GM23248 (cell line): ENCODE measurements at regions not wholly inside any gene's neighbourhood (a gene's known extent, or its start where the extent isn't known, plus 50 kb on each side); places are given as distances from the start of the nearest gene placed in this dataset.

Experiments used
- DNase-seq: peaks from one replicate; pipeline ENCODE4 v3.0.0-alpha.2; 2015
- H2AFZ ChIP-seq: fragments of 200-600 bp; sonication (generic); 2 replicates; pipeline ENCODE4 v1.6.1; 2016; ENCODE audit warnings: antibody characterized with exemption
- H3F3A ChIP-seq: fragments of 200-600 bp; sonication (generic); 2 replicates; pipeline ENCODE4 v1.6.1; 2016; ENCODE audit warnings: mild to moderate bottlenecking, antibody characterized with exemption, mixed run types; ENCODE audit not compliant: insufficient read depth
- H3K27ac ChIP-seq: fragments of 200-600 bp; sonication (generic); 2 replicates; pipeline ENCODE4 v1.5.1; 2016; ENCODE audit warnings: mild to moderate bottlenecking
- H3K27me3 ChIP-seq: fragments of 200-600 bp; sonication (generic); replicated peaks from 2 replicates; pipeline ENCODE4 v1.6.1; 2016; ENCODE audit warnings: mild to moderate bottlenecking; ENCODE audit not compliant: insufficient read depth
- H3K36me3 ChIP-seq: fragments of 200-600 bp; sonication (generic); 2 replicates; pipeline ENCODE4 v1.6.1; 2016; ENCODE audit warnings: low read depth, mild to moderate bottlenecking
- H3K4me1 ChIP-seq: fragments of 200-600 bp; sonication (generic); 2 replicates; pipeline ENCODE4 v1.6.1; 2016; ENCODE audit warnings: mild to moderate bottlenecking; ENCODE audit not compliant: insufficient read depth
- H3K4me2 ChIP-seq: fragments of 200-600 bp; sonication (generic); one replicate; pipeline ENCODE4 v1.6.1; 2016; ENCODE audit warnings: mild to moderate bottlenecking; ENCODE audit not compliant: unreplicated experiment
- H3K4me3 ChIP-seq: fragments of 200-600 bp; sonication (generic); 2 replicates; pipeline ENCODE4 v1.5.1; 2016; ENCODE audit warnings: mild to moderate bottlenecking
- H3K79me2 ChIP-seq: fragments of 200-600 bp; sonication (generic); 2 replicates; pipeline ENCODE4 v1.6.1; 2016; ENCODE audit warnings: mild to moderate bottlenecking; ENCODE audit not compliant: insufficient read depth
- H3K9ac ChIP-seq: fragments of 200-600 bp; sonication (generic); 2 replicates; pipeline ENCODE4 v1.6.1; 2016; ENCODE audit warnings: mild to moderate bottlenecking
- H3K9me2 ChIP-seq: fragments of 200-600 bp; sonication (generic); 2 replicates; pipeline ENCODE4 v1.6.1; 2016; ENCODE audit warnings: mixed run types, mild to moderate bottlenecking, moderate library complexity; ENCODE audit not compliant: insufficient read depth
- H3K9me3 ChIP-seq: fragments of 200-600 bp; sonication (generic); one replicate; pipeline ENCODE4 v1.6.1; 2017; ENCODE audit warnings: low read depth
- H4K20me1 ChIP-seq: fragments of 200-600 bp; sonication (generic); 2 replicates; pipeline ENCODE4 v1.6.0; 2016; ENCODE audit not compliant: insufficient read depth
- EZH2 ChIP-seq: fragments of 200-600 bp; sonication (generic); IDR thresholded peaks from 2 replicates; pipeline ENCODE4 v1.6.1; 2018; ENCODE audit warnings: antibody characterized with exemption, mild to moderate bottlenecking; ENCODE audit not compliant: insufficient read depth, poor library complexity, severe bottlenecking
- EZH2phosphoT487 ChIP-seq: fragments of 200-600 bp; sonication (generic); IDR thresholded peaks from 2 replicates; pipeline ENCODE4 v1.6.1; 2018; ENCODE audit warnings: antibody characterized with exemption, moderate library complexity, mild to moderate bottlenecking, low read depth; ENCODE audit not compliant: insufficient read depth
- WGBS, 2 experiments: methylation state at CpG; one replicate each; pipeline ENCODE4 v1.1.6; 2015 to 2017; ENCODE audit warnings: low lambda C conversion rate in 2 of 2, low coverage in 1 of 2; ENCODE audit errors: missing lambda C conversion rate in 2 of 2; 5-methylcytosine and 5-hydroxymethylcytosine counted together
- in situ Hi-C: fragments of 300-500 bp; cut with MboI; formaldehyde crosslinking; loops from 2 replicates; pipeline ENCODE4 v1.15.0; 2020

DNA sequence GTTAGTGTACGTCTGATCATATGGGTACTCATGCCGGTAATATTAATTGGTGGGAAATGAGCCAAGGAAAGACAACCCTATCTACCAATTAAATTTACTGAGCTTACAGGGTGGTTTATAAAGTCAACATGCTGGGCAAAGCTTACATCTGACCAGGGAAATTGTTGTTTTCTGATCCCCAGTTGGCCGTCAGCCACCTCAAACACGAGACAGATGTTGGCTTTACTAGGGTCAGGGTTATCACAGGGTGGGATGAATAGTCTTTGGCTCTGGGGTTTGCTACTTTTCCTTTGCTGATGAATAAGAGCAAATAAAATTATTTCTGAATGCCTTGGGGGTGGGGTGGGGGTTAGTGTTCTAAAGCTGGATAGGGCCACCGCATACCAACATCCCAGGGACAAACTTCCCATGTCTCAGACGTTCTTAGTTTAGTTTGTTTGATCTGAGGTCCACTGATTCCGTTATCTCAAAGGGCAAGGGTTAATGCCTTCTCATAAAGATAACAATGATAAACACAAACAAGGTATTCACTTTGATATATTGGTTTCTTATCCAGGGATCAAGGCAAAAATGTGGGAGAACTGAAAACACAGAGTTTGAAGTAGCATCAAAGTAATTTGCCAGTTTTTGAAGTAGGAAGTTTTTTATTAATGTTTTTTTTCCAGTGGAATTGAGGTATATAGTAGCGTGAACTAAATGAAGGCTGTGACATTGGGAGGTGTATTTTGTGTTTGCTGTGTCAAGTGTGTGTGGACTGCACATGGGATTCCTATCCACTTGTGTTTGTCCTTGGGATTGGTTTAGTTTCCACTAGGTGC, 109.1 kb upstream of the RPS23 start:
- Histone ChIP-seq H3K27ac (no peak overlapping the region), H3K9me3 (no peaks in the 10 kb centered on the region), H2AFZ (no peak overlapping the region), H3K36me3 (no peaks in the 10 kb centered on the region), H3K4me1 (peaks cover 22% of the 10 kb centered on the region), H3K4me2 (no peak overlapping the region), H3K9ac (no peak overlapping the region), H3K79me2 (no peaks in the 10 kb centered on the region), H3K9me2 (no peaks in the 10 kb centered on the region), H3K4me3 (no peak overlapping the region), H3F3A (peaks cover 11% of the 10 kb centered on the region), H4K20me1 (no peaks in the 10 kb centered on the region), H3K27me3 (no peaks in the 10 kb centered on the region)
- TF ChIP-seq EZH2phosphoT487 (no peak), EZH2 (no peak)
- no peak for DNase-seq
- WGBS, 2 experiments: 94 to 96% methylated on average over 8 of the region's 8 CpGs
- in situ Hi-C loops: no loop called here

DNA sequence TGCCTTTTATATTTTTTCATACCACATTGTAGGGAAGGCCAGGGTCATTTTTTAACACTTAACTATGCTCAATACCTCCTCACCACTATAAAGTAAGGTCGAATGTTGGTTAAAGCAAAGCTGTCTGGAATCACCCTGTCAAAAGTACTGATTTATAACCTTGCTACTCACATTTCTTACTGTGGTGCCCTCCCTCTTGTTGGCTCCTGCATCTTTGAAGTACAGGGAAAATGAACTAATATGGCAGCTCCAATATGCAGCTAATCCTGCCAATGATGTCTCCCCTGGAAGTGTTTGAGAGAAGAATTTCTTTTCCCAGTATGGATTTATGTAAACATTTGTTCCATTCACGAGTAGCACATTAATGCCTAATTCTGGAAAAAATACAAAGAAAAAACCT, 108.4 kb upstream of the RPS23 start:
- H3K36me3 ChIP-seq: no peaks in the 10 kb centered on the region
- H3K4me3 ChIP-seq: no peak overlapping the region
- no peak for DNase-seq
- H3F3A ChIP-seq: peaks cover 11% of the 10 kb centered on the region
- no peak for TF ChIP-seq EZH2
- TF ChIP-seq EZH2phosphoT487: no peak
- no peaks in the 10 kb centered on the region for H3K79me2 ChIP-seq
- 56 to 60% methylated on average over 2 of the region's 2 CpGs for WGBS, 2 experiments
- H3K9ac ChIP-seq: no peak overlapping the region
- no peak overlapping the region for H3K4me2 ChIP-seq
- H3K9me3 ChIP-seq: no peaks in the 10 kb centered on the region
- no peaks in the 10 kb centered on the region for H3K27me3 ChIP-seq
- in situ Hi-C loops: no loop called here
- H3K4me1 ChIP-seq: peaks cover 22% of the 10 kb centered on the region
- no peaks in the 10 kb centered on the region for H3K9me2 ChIP-seq
- H4K20me1 ChIP-seq: no peaks in the 10 kb centered on the region
- H3K27ac ChIP-seq: no peak overlapping the region
- H2AFZ ChIP-seq: no peak overlapping the region

DNA sequence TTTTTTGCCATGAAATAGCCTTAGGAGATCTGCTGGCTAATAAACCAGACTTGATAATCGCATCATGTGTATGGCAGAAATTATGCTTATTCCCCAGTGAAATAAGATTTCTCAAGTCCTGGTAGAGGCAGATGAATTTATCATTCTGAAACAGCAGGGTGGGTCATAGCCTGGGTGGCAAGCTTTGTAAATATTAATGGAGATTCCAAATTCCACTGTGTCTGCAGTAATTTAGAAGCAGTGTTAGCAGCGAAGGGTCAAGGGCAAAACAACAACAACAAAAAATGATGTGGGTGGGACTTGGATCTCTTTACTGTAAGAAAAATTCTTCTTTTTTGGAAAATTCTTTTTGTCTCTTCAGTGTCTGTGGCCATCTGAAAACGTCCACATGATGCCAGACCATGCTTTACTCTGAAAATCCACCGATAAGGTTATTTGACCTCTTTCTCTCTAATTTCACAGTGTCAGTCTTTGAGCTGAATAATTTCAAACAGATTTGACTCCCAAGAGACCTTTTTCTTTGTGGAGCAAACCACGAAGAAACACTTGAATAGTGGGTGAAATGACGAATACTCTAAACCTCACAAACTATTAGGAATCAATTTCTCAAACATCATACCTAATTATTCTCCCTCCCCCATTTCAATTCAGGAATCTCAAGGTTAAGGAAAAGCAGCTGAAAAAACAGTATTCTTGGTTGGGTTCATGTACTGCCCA, 106.0 kb upstream of the RPS23 start:
- Histone ChIP-seq H3K4me2 (no peak overlapping the region), H3K9me3 (no peaks in the 10 kb centered on the region), H3K4me3 (no peak overlapping the region), H3K36me3 (no peaks in the 10 kb centered on the region), H2AFZ (no peak overlapping the region), H3K27me3 (no peaks in the 10 kb centered on the region), H3K9ac (no peak overlapping the region), H3K9me2 (no peaks in the 10 kb centered on the region), H3K4me1 (peaks cover 14% of the 10 kb centered on the region), H4K20me1 (no peaks in the 10 kb centered on the region), H3K27ac (no peak overlapping the region), H3F3A (peaks cover 1% of the 10 kb centered on the region), H3K79me2 (no peaks in the 10 kb centered on the region)
- no peak for TF ChIP-seq EZH2
- TF ChIP-seq EZH2phosphoT487: no peak
- 45 to 48% methylated on average over 6 of the region's 6 CpGs for WGBS, 2 experiments
- DNase-seq: no peak
- in situ Hi-C loops: no loop called here

DNA sequence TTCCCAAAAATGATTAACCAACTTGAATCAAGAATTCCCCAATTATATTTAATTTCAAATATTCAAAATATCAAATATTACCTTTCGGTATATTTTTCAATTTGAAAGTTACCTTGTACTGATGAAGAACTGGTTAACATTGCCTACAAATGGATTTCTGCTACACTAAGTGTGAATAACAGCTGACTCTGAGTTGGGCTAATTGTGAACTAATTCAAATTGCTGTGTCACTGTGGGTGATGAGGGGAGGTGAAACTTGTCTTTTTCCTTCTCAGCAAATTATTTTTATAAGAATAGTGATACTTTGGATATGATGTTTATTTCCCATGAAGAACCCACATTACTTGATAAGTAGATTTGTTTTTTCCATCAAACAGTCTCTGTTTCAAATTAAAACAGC, 103.4 kb upstream of the RPS23 start:
- Histone ChIP-seq H3K9me2 (no peaks in the 10 kb centered on the region), H3K4me3 (no peak overlapping the region), H3K27me3 (no peaks in the 10 kb centered on the region), H3K4me2 (no peak overlapping the region), H3K9me3 (no peaks in the 10 kb centered on the region), H3K27ac (no peak overlapping the region), H3K36me3 (no peaks in the 10 kb centered on the region), H3K9ac (no peak overlapping the region), H3F3A (no peaks in the 10 kb centered on the region), H2AFZ (no peak overlapping the region), H4K20me1 (no peaks in the 10 kb centered on the region), H3K4me1 (no peaks in the 10 kb centered on the region), H3K79me2 (no peaks in the 10 kb centered on the region)
- TF ChIP-seq EZH2: no peak
- in situ Hi-C loops: no loop called here
- no peak for DNase-seq
- 90 to 95% methylated on average over 1 of the region's 1 CpG for WGBS, 2 experiments
